ENCODE measurements at regions not wholly inside any gene's neighbourhood (a gene's known extent, or its start where the extent isn't known, plus 50 kb on each side); places are given as distances from the start of the nearest gene placed in this dataset.

- TF ChIP-seq, protein P1, sequence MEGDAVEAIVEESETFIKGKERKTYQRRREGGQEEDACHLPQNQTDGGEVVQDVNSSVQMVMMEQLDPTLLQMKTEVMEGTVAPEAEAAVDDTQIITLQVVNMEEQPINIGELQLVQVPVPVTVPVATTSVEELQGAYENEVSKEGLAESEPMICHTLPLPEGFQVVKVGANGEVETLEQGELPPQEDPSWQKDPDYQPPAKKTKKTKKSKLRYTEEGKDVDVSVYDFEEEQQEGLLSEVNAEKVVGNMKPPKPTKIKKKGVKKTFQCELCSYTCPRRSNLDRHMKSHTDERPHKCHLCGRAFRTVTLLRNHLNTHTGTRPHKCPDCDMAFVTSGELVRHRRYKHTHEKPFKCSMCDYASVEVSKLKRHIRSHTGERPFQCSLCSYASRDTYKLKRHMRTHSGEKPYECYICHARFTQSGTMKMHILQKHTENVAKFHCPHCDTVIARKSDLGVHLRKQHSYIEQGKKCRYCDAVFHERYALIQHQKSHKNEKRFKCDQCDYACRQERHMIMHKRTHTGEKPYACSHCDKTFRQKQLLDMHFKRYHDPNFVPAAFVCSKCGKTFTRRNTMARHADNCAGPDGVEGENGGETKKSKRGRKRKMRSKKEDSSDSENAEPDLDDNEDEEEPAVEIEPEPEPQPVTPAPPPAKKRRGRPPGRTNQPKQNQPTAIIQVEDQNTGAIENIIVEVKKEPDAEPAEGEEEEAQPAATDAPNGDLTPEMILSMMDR (IDR thresholded peaks at IDR 0.05): no peak
- no peak for TF ChIP-seq POLR2A (IDR thresholded peaks at IDR 0.05)
These were observed 181.6 kb upstream of the TLE4 start for GRCh38 chr9:79390077-79390698.

Data from testis (tissue), 2 donors.